GM18951 (cell line): ENCODE measurements at regions not wholly inside any gene's neighbourhood (a gene's known extent, or its start where the extent isn't known, plus 50 kb on each side); places are given as distances from the start of the nearest gene placed in this dataset.

Experiments used
- POLR2A ChIP-seq: IDR thresholded peaks from 4 replicates; pipeline ENCODE4 v1.6.1; 2011; ENCODE audit warnings: mild to moderate bottlenecking; ENCODE audit not compliant: insufficient read length, insufficient read depth; ENCODE audit errors: extremely low read depth
- in situ Hi-C: fragments of 300-500 bp; cut with MboI; formaldehyde crosslinking; loops from one replicate; pipeline ENCODE4 v1.12.0; 2022; ENCODE audit warnings: low sequenced_read_pairs, mixed read lengths, inconsistent platforms; ENCODE audit not compliant: unreplicated experiment

DNA sequence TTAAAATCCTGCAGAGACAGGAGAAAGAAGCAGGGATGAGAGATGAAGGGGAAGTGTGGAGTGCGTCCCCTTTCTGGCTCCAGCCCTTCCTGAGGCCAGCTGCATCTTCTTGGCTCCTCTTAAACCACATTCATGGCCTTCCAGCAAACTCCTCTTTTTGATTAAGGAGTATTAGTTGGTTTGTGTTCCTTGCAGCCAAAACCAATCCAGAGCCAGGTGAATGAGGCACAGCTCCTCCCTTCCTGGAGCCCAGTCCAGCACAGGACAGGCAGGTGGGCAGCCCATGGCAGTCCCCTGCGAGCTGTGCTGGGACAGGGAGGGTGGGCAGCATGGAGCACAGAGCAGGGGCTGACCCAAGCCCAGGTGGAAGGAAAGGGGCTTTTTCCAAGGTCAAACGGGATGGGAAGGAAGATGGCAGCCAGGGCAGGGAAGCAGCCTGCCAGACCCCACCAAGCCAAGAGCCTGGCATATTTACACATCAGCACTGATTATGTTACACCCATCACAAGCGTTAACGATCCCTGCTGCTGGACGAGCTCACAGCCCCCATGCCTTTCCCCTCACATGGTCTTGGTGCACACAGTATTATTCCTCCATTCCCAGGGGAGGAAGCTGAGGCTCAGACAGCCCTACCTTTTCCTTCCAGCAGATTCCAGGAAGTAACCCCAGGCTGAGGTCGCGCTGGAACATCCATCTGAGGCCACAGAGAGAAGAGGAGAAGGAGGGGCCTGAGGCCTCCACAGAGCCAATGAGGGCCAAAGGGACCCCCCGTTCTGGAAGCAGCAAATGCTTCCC lies 175.6 kb downstream of the SMAD6 start:
- in situ Hi-C loops: no loop called here
- no peak for TF ChIP-seq POLR2A

GRCh38 chr15:66878761-66879160 lies 176.7 kb downstream of the SMAD6 start:
- in situ Hi-C loops: no loop called here
- no peak for TF ChIP-seq POLR2A

- TF ChIP-seq POLR2A: no peak
- in situ Hi-C loops: no loop called here
Measured at GRCh38 chr15:66879531-66880368, 177.7 kb downstream of the SMAD6 start.

DNA sequence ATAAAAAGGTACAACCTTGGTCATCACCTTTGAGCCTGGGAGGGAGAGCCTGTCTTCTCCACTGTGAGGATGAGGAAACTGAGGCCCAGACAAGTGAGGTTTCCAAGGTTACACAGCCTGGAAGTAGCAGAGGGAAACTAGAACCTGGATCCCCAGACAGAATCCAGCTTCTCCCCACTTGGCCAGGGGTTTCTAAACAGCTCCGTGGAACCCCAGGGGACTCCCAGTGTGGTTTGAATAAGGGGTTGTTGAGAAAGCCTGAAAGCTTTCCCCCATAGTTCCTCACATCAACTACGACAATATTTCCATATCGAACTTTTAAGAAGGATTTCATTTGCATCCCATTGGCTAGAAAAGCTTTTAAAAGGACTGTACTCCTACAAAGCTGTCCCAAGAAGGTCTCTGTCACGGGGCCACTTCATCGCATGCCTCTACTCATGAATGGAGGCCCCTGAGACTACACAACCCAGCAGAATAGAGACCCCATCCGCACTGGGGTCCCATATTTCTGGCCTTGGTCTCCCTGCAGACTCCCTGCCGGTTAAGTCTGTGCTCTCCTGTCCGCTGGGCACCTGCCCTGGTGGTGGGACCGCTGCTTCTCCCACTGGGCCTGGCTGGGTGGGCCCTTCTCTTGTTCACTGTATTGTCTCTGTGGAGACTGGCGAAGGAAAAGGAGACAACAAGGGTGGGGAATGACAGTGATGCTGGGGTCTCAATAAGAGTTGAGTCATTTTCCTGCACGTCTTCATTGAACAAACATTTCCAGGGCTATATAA lies 178.5 kb downstream of the SMAD6 start:
- in situ Hi-C loops: no loop called here

GRCh38 chr15:66881173-66881905 lies 179.3 kb downstream of the SMAD6 start:
- TF ChIP-seq POLR2A: no peak
- in situ Hi-C loops: no loop called here

More for the DNA sequence above, 178.5 kb downstream of the SMAD6 start:
- TF ChIP-seq POLR2A: no peak

GRCh38 chr15:66882251-66883020 lies 180.4 kb downstream of the SMAD6 start:
- no peak for TF ChIP-seq POLR2A
- in situ Hi-C loops: no loop called here

DNA sequence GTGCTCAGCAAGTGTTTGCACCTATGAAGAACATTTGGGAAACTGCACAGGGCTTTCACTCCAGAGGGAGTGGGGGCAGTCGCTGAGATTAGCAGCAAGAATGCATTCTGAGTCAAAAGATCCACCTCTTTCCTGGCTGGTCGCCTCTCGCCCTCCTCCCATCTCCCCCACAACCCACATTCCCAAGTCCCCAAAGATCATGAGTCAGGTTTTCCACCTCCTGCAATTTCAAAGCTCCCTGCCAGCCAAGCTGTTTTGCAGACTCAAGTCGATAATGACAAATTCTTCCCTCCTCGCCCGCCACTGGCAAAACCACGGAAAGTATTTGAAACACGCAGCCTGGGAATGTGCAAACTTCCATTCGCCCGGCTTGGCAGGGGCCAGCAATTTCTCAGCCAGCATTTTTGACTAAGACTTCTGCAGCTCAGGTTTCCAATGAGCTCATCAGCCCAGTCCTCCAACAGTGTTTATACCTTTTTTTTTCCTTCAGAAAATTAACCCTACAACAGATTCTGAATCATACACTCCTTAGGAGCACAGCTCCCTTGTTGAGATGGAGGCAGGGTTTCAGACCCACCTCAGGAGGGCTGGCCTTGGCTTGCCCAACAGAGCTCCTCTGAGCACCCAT lies 181.4 kb downstream of the SMAD6 start:
- in situ Hi-C loops: no loop called here
- TF ChIP-seq POLR2A: no peak

DNA sequence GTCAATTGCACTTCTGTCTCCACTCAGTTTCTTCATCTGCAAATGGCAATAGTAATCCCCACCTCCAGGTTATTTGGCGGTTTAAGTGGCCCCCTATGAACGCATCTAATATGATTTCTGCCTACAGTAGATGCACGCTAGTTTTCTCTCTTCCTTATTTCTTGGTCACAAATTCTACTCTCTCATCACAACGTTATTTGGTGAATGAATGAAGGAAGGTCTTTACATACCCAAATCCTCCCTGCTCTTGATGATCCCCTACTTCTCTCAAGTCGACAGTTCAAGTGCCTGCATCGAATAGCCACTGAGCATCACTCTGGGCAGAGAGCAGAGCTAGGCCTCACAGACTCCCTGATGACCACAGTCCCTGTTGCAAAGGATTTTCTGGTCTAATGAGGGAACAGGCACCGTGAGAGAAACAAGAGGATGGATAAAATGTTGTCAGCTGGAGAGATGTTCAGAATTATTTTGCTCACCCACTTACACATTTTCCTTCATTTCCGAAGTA lies 181.2 kb upstream of the SMAD3 start:
- TF ChIP-seq POLR2A: no peak
- in situ Hi-C loops: no loop called here

DNA sequence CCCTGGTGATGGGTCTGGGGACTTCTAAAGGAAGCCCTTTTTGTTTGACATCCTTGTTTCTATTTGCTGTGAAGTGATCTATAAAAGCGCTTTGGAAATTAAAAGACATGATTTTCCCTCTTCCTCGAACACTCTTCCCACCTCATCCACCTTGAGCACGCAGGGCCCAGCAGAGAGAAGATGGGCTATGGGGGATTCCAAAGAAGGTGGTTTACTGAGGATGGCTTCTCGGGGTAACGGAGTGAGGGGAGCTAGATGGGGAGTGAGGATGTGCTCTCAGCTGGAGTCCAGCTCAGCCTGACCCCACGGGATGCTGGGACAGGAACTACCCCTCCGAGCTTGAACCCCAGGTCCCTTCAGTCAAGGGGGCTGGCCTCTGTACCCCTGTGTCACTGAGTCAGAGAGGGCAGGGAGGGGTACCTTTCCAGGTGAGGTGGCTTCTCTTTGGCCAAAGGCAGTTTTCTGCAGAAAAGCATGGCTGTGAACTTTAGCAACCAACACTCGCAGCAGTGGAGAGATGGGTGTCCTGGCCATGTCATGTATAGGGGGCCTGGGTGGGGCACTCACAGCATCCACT lies 180.7 kb upstream of the SMAD3 start:
- no peak for TF ChIP-seq POLR2A
- in situ Hi-C loops: no loop called here

GRCh38 chr15:66885281-66885915 lies 180.0 kb upstream of the SMAD3 start:
- no peak for TF ChIP-seq POLR2A
- in situ Hi-C loops: no loop called here

DNA sequence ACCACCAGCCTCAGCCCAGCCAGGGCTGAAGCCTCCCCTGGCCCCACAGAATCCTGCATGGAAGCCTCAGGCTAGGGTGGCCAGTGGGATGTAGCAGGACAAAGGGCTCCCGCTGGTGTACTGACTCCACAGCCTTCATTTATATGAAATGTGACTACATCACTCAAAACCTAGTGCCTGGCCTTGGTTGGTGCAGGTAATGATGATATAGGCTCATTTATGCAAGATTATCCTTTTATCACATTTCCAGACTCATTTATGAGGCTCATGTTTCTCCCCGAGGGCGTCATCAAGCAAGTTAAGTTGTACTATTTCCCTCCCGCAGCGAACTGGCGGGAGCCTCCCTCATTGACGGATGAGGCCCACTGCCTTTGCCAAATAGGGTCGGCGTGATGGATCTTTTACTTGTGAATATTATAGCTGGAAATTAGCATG lies 179.1 kb upstream of the SMAD3 start:
- no peak for TF ChIP-seq POLR2A
- in situ Hi-C loops: no loop called here
